ELF-1 (cell line): ENCODE measurements at regions not wholly inside any gene's neighbourhood (a gene's known extent, or its start where the extent isn't known, plus 50 kb on each side); places are given as distances from the start of the nearest gene placed in this dataset.
"Not testable (repeated sequence)": the region's sequence is repeated elsewhere in the genome, so short reads cannot be mapped to it uniquely, and the experiment has no call there.

Source experiments
- DNase-seq: peaks from one replicate; pipeline ENCODE4 v3.0.0-alpha.2; 2016; ENCODE audit warnings: low read depth, low spot score

DNA sequence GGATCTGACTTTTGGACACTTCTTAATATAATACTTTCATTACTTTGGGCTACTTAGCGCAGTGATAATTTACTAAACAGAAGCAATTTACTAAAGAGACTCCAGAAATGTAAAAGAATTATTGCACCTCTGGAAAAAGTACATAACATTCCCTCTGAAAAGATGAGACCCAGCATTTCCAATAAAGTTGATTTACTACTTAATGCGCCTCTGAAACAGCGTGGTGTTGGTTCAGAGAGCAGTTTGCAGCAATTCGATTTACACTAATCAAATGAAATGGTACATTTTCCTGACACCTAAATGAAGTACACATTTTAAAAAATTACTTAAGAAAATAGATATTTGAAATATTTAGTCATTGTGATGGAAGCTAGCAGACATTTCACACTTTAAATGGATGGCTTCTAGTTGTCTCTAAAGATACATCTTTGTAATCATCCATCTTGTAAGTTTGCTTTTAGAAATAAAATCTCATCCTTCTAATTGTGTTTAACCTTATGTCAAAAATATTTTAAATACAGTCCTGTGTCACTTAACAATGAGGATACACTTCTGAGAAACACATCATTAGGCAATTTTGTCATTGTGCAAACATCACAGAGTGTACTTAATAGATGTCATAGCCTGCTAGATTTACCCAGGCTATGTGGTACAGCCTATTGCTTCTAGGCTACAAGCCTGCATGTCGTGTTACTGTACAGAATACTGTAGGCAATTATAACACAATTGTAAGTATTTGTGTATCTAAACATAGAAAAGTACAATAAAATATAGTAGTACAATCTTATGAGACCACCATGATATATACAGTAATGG is 284.6 kb upstream of the UBE2E3 start:
- no peak for DNase-seq

DNA sequence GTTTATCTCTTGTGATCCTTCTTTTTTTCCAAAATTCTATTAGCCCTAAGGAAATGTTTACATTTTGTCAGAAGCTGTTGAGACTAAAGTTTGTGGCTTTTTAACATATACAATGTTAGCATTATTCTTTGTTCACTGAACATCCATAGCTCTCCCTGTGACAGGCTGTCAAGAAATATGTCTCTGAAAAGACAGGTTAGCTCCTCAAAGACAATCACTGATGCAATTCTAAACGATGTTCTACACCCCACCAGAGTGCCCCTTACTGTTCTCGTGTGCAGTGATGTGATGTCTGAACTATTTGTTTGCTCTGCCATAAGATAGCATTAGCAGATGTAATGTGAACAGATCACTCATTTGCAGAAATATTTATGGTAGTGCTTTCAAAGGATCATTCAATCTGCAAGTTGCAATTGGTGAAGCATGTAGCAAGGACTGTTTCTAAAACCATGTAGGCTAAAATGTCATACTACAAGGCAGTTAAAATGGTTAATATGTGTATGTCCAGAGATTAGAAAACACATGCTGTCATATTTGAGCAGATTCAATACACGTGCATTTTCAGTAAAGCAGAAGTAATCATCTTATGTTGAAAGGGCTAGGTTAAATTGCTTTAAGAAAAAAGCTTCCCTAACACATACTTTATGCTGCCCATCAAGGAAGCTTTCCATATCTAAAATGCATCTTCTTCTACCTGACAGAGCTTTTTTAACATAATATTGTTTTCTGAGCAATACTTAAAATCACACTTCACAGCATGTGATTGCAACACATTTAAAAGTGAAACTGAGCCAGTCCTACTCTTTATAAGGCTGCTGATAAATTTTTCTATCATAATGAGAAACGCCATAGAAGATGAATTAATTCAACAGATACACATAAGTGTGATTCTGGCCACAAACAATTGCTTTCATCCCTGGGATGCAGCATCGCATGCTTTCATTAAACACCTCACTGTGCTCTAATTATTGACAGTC is 285.7 kb upstream of the UBE2E3 start:
- DNase-seq, result no peak

DNA sequence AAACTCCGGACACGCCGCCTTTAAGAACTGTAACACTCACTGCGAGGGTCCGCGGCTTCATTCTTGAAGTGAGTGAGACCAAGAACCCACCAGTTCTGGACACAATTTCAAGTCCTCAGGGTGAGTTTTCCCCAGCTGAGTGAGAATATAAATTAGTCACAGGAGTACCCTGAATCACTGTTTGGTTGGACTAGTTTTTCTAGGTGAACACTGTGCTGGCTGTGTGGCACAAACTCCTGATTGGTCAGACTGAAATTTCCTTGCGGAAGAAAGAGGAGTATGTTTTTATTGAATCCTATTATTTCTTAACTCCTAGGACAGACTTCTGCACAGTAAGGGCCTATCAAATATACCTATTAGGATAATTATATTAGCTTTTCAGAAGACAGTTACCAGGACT is 288.1 kb upstream of the UBE2E3 start:
- no peak for DNase-seq

DNA sequence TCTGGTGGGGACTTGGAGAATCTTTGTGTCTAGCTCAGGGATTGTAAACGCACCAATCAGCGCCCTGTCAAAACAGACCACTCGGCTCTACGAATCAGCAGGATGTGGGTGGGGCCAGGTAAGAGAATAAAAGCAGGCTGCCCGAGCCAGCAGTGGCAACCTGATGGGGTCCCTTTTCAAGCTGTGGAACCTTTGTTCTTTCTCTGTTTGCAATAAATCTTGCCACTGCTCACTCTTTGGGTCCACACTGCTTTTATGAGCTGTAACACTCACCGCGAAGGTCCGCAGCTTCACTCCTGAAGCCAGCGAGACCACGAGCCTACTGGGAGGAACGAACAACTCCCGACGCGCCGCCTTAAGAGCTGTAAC is 288.6 kb upstream of the UBE2E3 start:
- DNase-seq, result not testable (repeated sequence)

DNA sequence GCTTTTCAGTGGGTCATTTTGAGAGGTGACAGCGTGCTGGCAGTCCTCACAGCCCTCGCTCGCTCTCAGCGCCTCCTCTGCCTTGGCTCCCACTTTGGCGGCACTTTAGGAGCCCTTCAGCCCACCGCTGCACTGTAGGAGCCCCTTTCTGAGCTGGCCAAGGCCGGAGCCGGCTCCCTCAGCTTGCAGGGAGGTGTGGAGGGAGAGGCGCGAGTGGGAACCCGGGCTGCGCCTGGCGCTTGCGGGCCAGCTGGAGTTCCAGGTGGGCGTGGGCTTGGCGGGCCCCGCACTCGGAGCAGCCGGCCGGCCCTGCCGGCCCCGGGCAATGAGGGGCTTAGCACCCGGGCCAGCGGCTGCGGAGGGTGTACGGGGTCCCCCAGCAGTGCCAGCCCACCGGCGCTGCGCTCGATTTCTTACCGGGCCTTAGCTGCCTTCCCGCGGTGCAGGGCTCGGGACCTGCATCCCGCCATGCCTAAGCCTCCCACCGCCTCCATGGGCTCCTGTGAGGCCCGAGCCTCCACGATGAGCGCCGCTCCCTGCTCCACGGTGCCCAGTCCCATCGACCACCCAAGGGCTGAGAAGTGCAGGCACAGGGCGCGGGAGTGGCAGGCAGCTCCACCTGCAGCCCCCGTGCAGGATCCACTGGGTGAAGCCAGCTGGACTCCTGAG is 289.1 kb upstream of the UBE2E3 start:
- not testable (repeated sequence) for DNase-seq

DNA sequence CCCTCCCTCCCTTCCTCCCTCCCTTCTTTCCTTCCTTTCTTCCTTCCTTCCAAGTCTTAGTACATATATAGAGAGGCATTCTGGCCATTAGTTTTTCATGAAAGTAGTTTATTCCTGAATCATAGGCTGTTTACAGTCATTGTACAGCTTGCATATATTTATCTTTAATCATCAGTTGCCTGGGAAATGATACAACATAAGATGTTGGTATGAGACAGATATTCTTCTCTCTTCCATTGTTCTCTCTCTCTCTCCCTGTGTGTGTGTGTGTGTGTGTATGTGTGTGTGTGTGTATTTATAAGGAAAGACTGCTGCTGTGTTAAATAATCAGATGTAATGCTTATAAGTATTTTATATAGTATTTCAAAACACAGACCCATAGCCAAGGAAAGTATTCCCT is 289.8 kb upstream of the UBE2E3 start:
- no peak for DNase-seq

DNA sequence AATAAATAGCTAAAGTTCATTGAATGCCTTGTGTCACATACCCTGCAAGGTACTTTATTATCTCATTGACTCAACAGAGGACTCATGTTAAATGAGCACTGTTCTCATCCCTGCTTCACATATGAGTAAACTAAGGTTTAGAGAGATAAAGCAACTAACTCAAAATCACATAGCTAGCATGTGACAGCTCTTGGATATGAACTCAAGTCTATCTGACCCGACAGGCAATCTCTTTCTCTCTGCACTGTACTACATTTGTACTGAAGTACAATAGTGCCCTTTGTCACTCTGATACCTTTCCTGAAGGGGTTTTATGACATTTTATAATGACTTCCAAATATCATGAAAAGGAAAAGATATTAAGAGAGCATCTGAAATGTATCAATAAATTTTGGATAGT is 297.5 kb upstream of the UBE2E3 start:
- DNase-seq, result no peak

DNA sequence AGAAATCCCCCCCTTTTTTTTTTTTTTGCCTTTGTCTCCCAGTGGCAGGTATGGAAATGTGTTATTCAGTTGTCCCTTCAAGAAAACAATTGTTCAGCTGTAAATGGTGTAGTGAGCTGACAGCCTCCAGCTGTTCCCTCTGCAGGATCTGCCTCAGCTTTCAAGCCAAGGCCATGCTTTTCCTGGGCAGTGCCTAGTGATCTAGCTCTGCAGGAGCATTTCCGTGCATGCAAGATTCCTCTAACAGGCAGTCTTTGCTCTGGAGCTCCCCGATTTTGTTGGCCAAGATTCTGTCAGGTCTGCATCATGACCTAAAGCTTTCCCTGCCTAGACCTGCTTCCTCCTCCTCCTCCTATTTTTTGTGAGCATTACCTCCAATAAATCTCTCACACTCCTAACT is 300.7 kb upstream of the UBE2E3 start:
- DNase-seq, result peak; percentile 14

DNA sequence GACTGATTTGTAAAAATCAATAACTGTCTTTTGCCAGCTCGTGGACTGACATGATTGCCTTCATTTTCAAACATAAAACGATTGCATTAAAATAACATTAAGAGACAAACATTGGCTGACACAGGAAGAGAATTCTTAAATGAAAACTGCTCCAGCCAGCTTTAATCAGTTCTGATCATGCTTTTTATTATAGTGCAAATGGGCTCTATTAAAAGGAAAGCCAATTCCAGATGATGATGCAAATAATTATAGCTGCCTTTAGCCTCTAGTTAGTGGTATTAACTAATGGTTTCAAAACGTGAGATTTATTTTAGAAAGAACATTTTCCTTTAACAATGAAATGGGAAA is 301.8 kb upstream of the UBE2E3 start:
- DNase-seq, result no peak

DNA sequence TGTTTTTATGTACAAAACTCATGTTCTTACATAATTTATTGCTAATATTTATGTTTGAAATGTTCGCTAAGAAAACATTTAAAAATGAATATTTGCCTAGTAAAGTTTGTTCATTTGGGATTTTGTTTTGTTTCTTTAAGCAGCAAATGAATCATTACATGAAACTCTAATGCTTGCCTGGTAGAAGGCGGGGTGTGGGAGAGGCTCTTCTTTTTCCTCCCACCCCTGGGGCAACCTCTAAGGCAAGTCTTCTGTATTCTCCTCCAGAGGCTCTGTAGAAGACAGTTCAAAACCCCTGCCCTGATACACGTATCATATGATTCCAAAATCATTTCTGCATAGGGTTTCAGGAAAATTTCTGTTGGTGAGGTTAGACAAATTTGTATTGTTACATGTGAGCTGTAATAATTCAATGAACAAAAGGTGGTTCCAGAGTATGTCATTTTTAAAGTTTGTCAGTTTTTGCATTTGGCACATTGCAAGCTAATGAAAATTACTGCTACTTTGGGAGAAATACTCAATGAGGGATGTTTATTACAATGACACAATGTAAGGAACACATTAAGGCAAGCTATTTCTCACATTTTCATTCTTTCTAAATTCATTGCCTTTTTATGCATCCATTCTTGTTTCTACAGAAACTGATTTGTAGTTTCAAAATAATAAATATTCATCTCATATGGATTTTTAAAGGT is 302.3 kb upstream of the UBE2E3 start:
- DNase-seq, result no peak

DNA sequence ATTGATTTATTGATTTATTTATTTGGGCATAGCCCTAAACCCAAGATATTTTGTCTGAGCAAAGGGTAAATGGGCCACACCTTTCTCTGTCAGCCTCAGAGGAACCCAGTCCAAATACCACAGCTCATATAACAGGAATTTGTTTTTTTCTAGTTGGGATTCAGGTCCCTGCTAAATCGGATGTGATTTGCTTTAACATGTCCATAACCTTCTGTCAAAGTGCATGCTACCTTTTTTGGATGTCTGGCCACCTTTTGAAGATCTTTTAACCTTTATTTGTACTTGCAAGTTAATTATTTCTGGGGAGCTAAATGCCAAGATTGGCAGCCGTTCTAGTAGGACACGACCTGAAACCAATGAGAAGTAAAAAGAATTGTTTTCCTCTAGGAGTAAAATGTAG is 303.2 kb upstream of the UBE2E3 start:
- no peak for DNase-seq

DNA sequence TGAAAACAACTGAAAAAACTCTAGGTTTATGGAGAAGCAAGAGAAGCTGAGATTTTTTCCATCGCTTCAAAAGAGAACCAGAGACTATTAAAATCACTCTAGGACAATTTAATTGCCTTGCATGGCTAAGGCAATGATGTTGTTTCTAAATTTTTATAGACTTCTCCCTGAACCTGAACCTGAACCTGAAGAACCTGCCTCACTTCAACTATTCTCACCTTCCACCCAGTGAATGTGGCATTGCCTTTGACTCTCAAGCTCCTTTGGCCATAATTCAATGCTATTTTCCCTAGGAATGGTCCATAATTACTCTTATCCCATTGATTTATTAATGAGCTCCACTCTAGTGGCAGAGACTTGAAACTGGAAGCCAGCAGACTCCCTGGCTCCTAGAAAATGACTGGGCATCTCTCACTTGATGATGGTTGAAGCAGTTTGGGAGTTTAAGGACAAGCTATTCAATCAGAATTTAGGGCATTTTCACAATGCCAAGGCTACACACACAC is 303.8 kb upstream of the UBE2E3 start:
- DNase-seq, result no peak

DNA sequence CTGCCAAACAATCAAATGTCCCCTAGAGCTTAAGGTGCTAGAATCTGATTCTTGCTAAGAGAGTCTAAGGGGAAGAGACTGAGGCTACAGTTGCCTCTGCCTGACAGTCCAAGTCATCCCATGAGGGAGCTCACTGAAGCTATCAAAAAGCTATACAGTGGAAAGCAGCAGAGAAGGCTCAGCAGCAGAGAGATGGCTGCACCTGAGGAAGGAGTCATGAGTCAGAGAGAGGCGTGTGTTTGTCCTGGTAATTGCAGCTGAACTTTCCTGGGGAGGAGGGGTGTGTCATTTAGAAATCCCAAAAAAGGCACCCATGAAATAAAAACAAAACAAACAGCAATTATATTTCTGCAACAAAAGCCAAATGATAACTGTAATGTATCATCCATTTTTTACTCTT is 305.2 kb upstream of the UBE2E3 start:
- no peak for DNase-seq

DNA sequence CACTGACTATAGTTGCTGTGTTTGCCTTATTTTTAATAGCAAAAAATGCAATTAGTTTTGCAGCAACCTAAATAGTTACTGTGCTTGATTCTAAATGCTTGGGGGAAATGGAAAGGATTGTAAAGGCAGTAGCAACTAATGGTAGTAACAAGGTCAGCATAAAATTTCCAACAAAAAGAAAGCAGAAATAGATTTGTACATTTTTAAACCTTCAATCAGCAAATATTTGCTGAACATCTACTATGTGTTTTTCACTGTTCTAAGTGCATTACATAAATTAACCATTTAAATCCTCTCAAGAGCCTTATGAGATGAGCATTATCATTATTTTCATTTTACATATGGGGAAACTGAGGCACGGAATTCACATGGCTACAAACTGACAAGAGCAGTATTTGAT is 308.0 kb upstream of the UBE2E3 start:
- no peak for DNase-seq

DNA sequence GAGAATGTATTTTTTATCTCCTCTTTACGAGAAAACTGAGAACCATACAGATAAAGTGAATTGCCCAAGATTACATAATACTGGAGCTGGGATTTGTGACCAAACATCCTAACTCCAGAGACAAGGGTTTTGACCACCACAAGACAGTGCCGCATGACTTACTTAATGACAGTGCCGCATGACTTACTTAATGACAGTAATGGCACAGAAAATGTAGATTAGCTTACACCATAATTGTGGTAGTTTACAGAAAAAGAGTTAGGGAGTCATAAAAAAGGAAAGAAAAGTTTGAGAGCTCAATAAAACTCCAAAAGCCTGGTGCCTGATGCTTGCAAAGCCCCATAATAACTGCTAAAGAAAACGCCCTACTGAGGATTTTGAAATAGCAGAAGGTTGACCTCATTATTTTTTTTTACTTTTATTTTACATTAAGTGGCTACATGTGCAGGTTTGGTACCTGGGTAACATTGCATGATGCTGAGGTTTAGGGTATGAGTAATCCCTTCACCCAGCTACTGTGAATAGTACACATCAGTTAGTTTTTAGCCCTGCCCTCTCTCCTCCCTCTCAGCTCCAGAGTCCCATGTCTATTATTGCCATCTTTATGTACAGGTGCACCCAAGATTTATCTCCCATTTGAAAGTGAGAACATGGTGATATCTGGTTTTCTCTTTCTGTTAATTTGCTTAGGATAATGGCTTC is 310.0 kb upstream of the UBE2E3 start:
- no peak for DNase-seq

DNA sequence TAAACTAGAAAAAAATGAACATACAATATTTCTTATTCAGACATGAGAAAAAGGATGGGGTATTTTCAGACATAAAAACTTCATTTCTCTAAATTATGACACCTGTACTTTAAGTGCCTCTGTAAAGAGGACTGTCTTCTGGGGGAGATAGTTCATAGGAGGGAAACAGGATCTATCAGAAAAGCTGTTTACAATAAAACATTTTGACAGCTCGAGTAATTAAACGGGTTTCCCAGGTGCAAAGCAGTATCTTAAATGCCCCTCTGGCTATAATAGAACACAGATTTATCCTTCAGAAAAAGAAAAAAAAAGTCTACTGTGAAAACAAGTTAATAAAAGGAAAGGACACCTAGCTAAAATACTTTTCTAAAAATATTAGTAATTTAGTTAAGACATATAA is 311.4 kb upstream of the UBE2E3 start:
- DNase-seq, result no peak

DNA sequence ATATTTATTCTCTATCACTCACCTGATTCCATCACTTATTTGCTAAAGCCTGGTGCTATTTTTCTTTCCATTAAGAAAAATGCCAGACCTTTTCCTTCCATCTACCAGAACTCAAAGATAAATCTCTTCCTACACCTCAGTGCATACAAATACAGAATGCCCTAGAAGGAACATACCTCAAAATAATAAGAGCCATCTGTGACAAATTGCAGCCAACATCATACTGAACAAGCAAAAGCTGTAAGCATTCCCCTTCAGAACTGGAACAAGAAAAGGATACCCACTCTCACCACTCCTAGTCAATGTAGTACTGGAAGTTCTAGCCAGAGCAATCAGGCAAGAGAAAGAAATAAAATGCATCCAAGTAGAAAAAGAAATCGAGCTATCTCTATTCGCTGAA is 315.9 kb upstream of the UBE2E3 start:
- no peak for DNase-seq

DNA sequence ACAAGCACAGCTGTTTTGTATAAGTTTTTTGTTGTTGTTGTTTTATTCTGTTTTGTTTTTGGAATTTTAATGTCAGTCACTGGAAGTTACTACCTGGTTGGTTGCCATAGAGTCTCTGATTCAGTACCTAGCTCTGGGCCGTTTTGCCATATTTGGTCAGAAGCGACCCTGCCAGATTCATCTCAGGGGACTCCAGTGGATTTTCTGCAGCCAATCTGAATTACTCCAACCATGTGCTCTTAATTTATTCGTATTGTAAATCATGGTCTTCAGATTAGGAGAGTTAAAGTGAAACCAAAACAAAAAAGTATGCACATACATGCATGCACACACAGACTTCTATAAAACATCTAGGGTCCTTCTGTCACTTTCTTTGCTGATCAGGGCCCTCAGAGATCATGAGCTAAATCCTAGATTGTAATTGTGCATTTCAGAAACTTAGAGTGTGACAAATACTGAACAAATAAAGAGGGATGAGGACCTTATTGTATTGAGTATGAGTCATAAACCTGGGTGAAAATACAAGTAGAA is 317.4 kb upstream of the UBE2E3 start:
- DNase-seq, result no peak

DNA sequence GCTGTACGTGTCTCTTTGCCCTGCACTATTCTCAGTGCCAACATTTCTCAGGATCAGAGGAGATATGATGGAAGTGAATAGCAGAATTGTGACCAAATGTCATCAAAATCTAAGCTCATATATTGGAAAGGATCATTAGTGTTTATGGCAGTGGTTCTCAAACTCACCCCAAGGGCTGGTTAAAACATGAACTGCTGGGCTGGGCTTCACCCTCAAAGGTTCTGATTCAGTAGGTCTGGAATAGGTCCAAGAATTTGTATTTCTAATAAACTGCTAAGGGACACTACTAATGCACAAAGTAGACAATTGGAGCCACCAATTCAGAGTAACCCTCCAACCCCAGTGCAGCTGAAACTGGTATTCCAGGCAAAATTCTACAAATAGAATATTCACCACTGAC is 317.9 kb upstream of the UBE2E3 start:
- DNase-seq, result no peak

DNA sequence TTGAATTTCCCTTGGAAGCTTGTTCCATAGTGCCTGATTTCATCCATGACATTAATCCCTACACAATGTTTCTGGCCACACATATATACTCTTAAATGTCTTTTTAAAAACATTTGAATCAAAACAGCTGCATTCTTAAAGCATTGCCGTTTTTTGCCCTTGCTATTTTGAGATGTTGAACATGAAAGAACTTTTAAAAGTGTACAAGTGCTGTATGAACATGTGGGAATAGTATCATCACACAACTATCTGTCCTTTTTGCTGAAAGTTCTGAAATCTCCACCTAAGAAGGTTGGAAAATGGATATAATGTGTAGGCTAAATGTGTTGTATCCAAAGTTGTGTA is 318.7 kb upstream of the UBE2E3 start:
- no peak for DNase-seq
